Spinal cord (tissue), 9 donors: ENCODE measurements at regions not wholly inside any gene's neighbourhood (a gene's known extent, or its start where the extent isn't known, plus 50 kb on each side); places are given as distances from the start of the nearest gene placed in this dataset.
A peak's percentile ranks its signal among the peaks of the same experiment; 100 is the strongest.
"Not testable (repeated sequence)": the region's sequence is repeated elsewhere in the genome, so short reads cannot be mapped to it uniquely, and the experiment has no call there.

Source experiments
- DNase-seq, 6 donors: peaks; one replicate each; pipeline versions ENCODE4 v3.0.0 to v3.0.0-alpha.2; 2013 to 2015; ENCODE audit warnings: low spot score in 6 of 6, low read depth in 4 of 6
- H3K27ac ChIP-seq: one replicate; pipeline ENCODE4 v1.5.1; 2013; ENCODE audit warnings: low read depth, low read length, control low read depth
- H3K27me3 ChIP-seq: one replicate; pipeline ENCODE4 v1.6.1; 2013; ENCODE audit warnings: low read length; ENCODE audit not compliant: control insufficient read depth, insufficient read depth
- H3K36me3 ChIP-seq: one replicate; pipeline ENCODE4 v1.6.1; 2013; ENCODE audit warnings: low read length; ENCODE audit not compliant: control insufficient read depth, insufficient read depth
- H3K4me1 ChIP-seq: one replicate; pipeline ENCODE4 v1.6.1; 2013; ENCODE audit warnings: low read length; ENCODE audit not compliant: control insufficient read depth, insufficient read depth
- H3K4me3 ChIP-seq: one replicate; pipeline ENCODE4 v1.5.1; 2013; ENCODE audit warnings: low read depth, low read length, control low read depth
- H3K9me3 ChIP-seq: one replicate; pipeline ENCODE4 v1.6.1; 2013; ENCODE audit warnings: low read length; ENCODE audit not compliant: control insufficient read depth, insufficient read depth
- WGBS: methylation state at CpG from one replicate; pipeline ENCODE4 v1.1.5; 2013; ENCODE audit warnings: missing lambda C conversion rate; ENCODE audit not compliant: insufficient coverage; 5-methylcytosine and 5-hydroxymethylcytosine counted together
- donor health status: healthy.

DNA sequence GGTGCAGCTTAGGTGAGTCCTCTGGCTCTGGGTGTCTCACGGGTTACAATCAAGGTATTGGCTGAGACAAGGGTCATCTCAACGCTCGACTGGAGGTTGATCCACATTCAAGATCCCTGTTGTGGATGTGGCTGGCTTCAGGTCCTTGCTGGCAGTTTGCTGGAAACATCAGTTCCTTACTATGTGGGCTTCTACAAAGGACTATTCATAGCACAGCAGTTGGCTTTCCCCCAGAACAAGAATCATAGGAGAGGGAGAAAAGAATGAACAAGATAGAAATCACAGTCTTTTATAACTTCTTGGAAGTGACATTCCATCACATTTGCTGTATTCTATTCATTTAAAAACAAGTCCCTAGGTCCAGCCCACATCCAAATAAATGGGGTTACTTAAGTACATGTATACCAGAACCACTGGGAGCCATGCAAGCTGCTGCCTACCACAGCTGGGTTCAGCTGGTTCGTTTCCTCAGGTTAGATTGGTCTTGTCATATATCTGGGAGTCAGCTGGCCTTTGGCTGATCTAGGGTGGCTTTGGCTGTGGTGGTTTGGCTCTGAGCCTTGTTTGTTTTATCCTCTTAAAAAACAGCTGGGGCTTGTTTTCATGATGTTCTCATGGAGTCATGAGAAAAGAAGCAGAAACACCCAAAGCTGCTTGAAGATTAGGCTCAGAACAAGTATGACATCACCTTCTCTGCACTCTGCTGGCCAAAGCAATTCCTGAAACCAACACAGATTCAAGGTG, 433.2 kb upstream of the SPTLC3 start:
- H3K27me3 ChIP-seq: no peaks in the 10 kb centered on the region
- H3K4me3 ChIP-seq: no peak overlapping the region
- H3K36me3 ChIP-seq: no peaks in the 10 kb centered on the region
- peak overlapping the region; percentile 69 for H3K27ac ChIP-seq
- no peaks in the 10 kb centered on the region for H3K9me3 ChIP-seq
- DNase-seq: peak in 1 of 6 donors; percentile 52
- no peaks in the 10 kb centered on the region for H3K4me1 ChIP-seq
- WGBS: 53% methylated on average over 3 of the region's 4 CpGs

DNA sequence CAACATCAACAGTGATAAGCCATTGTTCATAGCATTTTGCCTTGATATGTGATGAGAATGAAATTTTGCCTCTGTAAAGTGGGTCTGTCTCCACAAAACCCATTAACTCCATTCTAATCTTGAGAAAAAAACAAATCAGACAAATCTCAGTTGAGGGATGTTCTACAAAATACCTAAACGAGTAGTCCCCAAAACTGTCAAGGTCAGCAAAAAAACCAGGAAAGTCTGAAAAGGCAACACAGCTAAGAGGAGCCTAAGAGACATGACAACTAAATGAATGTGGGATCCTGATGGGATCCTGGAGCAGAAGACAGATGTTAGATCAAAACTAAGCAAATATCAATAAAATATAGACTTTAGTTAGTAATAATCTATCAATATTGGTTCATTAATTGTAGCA, 431.6 kb upstream of the SPTLC3 start:
- WGBS: no CpG with 5 or more reads among the region's 1 CpG
- no peaks in the 10 kb centered on the region for H3K9me3 ChIP-seq
- H3K27ac ChIP-seq: no peak overlapping the region
- no peak for DNase-seq
- H3K4me3 ChIP-seq: no peak overlapping the region
- no peaks in the 10 kb centered on the region for H3K36me3 ChIP-seq
- no peaks in the 10 kb centered on the region for H3K27me3 ChIP-seq
- no peaks in the 10 kb centered on the region for H3K4me1 ChIP-seq

DNA sequence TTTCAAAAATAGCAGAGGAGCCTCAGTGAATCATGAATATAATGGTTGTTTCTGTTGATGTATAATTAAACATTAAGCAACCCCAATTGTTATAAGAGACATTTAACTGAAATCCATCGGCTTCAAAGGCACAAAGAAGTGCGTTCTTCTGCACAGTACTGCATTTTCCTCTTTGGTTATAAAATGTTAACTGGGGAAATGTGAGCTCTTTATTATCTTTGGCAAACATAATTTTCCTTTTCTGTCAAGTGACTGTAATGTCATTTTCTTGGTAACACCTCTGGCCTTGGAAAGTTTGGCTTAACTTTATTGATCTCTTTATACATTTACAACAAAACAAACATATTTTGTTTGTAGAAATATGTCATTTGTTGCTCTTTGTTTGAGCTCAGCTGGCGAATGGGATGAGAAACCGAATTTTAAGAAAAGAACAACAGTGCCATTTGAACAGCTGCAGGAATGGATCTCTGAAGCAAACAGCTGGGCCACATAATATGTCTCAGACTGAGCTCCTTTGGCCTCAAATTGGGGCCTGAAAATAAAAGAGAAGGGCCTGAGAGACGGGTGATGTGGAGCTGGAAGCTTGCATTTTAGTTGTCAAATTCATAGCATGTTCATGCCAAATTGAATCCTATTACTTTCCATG, 427.0 kb upstream of the SPTLC3 start:
- Histone ChIP-seq H3K9me3 (no peaks in the 10 kb centered on the region), H3K36me3 (no peaks in the 10 kb centered on the region), H3K27me3 (no peaks in the 10 kb centered on the region), H3K4me3 (no peak overlapping the region), H3K27ac (peak overlapping the region; percentile 73), H3K4me1 (no peaks in the 10 kb centered on the region)
- peak in 1 of 6 donors; percentile 57 for DNase-seq
- 44% methylated on average over 3 of the region's 5 CpGs for WGBS

DNA sequence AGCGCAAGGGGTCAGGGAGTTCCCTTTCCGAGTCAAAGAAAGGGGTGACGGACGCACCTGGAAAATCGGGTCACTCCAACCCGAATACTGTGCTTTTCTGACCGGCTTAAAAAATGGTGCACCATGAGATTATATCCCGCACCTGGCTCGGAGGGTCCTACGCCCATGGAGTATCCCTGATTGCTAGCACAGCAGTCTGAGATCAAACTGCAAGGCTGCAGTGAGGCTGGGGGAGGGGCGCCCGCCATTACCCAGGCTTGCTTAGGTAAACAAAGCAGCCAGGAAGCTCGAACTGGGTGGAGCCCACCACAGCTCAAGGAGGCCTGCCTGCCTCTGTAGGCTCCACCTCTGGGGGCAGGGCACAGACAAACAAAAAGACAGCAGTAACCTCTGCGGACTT, 426.1 kb upstream of the SPTLC3 start:
- H3K27ac ChIP-seq: not testable (repeated sequence)

DNA sequence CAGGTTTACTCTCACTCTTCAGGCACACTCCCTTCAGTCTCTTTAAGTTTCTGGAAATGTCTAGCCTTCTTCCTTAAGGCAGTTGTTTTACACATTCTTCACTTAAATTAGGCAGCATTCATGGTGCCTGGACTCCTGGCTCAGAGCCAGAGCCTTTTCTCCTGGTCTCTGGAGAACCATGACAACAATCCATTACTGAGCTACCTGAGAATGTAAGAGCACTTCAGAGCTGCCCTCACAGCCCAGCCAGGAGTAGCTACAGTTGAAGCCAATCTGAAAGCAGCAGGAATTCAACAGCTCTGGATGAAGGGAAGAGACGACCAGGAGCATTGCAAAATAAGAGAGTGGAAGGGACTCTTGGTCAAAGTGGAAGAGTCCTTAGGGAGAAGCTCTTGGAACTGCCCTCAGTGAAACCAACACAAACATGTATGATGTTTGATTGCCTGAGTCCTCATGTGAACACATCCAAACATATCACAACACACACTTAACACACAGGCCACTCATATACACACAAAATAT, 416.8 kb upstream of the SPTLC3 start:
- Histone ChIP-seq H3K4me1 (no peaks in the 10 kb centered on the region), H3K36me3 (no peaks in the 10 kb centered on the region), H3K9me3 (no peaks in the 10 kb centered on the region), H3K4me3 (no peak overlapping the region), H3K27ac (no peak overlapping the region), H3K27me3 (no peaks in the 10 kb centered on the region)
- DNase-seq: peak in 1 of 6 donors; percentile 66
- no CpG with 5 or more reads among the region's 1 CpG for WGBS

More for the DNA sequence above, 426.1 kb upstream of the SPTLC3 start:
- H3K9me3 ChIP-seq, H3K27me3 ChIP-seq, H3K4me3 ChIP-seq, H3K36me3 ChIP-seq, DNase-seq, H3K4me1 ChIP-seq: not testable (repeated sequence)
- WGBS: 96% methylated on average over 8 of the region's 14 CpGs

DNA sequence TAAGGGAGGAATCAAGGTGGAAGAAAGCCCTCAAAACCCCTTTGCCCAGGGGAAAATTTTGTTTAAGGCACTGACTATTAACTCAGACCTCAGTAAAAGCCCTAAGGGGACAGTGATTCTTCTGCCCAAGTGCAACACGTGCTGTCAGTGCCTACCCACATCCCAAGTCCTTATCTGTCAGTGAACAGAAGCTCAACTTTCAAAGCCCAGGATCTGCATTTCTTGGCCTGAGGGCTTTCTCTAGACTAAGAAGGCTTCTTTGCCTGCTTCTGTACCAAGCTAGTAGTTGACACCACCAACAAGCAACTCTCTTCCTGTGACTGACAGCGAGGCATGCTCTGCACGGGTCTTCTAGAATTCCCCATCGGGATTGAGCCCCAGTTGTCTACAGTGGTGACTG, 416.0 kb upstream of the SPTLC3 start:
- Histone ChIP-seq H3K36me3 (no peaks in the 10 kb centered on the region), H3K27ac (no peak overlapping the region), H3K27me3 (no peaks in the 10 kb centered on the region), H3K4me3 (no peak overlapping the region), H3K9me3 (no peaks in the 10 kb centered on the region), H3K4me1 (no peaks in the 10 kb centered on the region)
- DNase-seq: no peak
- 98% methylated on average over 4 of the region's 4 CpGs for WGBS

DNA sequence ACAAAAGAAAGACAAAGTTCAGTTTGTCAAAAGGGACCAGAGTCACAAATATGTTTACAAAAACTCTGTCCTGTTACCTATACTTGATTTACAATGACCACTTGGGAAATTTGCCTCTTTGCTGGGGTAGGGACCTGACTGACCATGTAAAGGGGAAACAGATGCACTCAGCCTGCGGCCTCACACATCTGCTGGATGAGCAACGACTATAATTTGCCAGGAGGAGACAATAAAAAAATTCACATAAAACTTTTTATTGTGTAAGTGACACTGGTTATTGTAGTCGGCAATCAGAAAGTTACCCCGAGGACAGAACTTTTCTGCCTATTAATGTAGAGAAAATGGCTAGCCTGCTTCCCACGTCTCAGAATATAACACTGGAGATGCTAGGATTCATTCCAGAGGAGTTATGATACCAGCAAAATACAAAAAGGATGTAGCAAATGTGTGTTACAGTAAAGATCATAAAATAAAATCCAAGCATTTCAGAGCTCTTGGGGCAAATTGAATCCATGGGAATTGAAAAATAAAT, 415.4 kb upstream of the SPTLC3 start:
- no peaks in the 10 kb centered on the region for H3K27me3 ChIP-seq
- WGBS: no CpG with 5 or more reads among the region's 5 CpGs
- no peaks in the 10 kb centered on the region for H3K4me1 ChIP-seq
- no peaks in the 10 kb centered on the region for H3K36me3 ChIP-seq
- DNase-seq: peak in 1 of 6 donors; percentile 28
- H3K9me3 ChIP-seq: no peaks in the 10 kb centered on the region
- H3K27ac ChIP-seq: no peak overlapping the region
- no peak overlapping the region for H3K4me3 ChIP-seq

DNA sequence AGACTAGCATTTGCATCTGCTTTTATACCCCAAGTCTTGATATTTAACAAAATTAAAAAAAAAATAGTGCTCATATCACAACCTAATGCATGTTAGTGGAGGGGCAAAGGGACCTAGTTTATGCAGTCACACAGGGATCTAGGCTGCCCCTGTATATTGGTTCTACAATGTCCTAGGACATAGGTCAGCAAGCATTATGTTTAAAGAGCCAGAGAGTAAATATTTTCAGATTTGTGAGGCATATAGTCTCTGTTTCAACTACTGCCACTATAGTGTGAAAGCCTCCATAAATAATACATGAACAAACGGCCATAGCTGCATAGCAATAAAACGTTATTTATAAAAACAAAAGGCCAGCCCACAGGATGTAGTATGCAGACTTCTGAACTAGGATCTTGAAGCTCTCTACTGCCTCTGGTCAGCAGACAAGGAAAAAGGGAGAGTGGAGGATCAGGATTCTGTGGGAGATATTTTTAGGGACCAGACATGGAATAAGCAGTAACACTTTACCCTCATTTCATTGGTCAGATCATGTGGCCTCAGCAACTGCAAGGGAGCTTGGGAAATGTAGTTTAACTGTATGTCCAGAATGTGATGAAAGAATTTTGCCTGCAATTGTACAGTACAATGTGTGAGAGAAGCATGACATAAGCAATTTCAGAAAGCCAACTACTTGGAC, 414.2 kb upstream of the SPTLC3 start:
- Histone ChIP-seq H3K36me3 (no peaks in the 10 kb centered on the region), H3K4me3 (no peak overlapping the region), H3K27ac (no peak overlapping the region), H3K4me1 (no peaks in the 10 kb centered on the region), H3K27me3 (no peaks in the 10 kb centered on the region), H3K9me3 (no peaks in the 10 kb centered on the region)
- peak in 2 of 6 donors; percentile 53 to 80 for DNase-seq
- no CpG with 5 or more reads among the region's 2 CpGs for WGBS

DNA sequence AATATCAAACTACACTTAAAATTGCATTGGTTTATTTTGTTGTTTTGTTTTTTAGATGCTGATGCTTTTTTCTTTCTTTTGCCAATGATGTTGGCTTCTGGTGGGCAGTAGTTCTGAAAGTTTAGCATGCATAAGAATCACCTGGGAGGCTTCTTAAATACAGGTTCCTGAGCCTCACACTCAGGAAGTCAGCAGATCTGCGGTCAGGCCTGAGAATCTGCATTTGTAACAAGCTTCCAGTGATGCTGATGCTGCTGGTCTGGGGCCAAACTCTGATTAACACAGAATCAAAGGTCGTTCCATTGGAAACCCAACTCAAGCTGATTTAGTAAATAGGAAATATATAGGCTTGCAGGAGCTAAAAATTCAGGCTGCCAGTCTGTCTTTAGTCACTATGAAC, 412.9 kb upstream of the SPTLC3 start:
- Histone ChIP-seq H3K9me3 (no peaks in the 10 kb centered on the region), H3K27ac (no peak overlapping the region), H3K27me3 (no peaks in the 10 kb centered on the region), H3K36me3 (no peaks in the 10 kb centered on the region), H3K4me1 (no peaks in the 10 kb centered on the region), H3K4me3 (no peak overlapping the region)
- 100% methylated on average over 1 of the region's 2 CpGs for WGBS
- no peak for DNase-seq
